ENCODE measurements at regions not wholly inside any gene's neighbourhood (a gene's known extent, or its start where the extent isn't known, plus 50 kb on each side); places are given as distances from the start of the nearest gene placed in this dataset.
"Not testable (repeated sequence)": the region's sequence is repeated elsewhere in the genome, so short reads cannot be mapped to it uniquely, and the experiment has no call there.

DNA sequence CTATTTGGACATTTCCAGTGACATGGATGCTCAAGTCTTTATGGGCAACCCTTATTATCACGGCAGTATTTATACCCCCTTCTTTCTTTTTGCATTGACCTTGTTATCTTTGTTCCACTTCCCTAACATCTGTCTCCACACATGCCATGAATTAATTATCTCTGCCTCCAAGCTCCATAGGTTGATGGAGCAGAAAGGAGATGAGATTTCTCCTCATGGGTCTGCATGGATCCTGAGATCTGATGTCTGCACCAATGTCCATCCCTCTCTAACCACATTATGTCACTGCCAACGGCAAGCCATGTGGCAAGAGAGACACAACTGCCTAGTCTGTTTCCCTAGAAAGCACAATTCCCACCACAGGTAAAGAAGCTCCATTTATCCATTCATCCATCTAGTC, 416.8 kb upstream of the ASIC2 start:
- no peak for DNase-seq

DNA sequence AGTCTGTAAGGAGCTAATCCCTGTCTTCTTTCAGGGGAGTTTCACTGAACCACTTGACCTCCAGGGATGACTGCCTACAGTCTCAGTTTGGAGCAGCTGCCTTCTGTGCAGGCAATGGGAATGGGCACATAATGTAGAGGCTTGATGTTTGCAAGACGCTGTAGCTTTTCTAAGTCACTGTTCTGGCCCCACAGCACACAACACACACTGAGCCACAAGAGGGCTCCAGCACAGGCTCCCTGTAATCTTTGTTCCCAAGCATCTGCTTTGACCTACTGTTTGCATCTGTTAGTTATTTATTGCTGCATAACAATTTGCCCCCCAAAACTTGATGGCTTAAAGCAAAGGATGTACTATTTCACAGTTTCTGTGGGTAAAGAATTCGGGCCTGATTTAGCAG, 419.0 kb upstream of the ASIC2 start:
- DNase-seq: no peak

DNA sequence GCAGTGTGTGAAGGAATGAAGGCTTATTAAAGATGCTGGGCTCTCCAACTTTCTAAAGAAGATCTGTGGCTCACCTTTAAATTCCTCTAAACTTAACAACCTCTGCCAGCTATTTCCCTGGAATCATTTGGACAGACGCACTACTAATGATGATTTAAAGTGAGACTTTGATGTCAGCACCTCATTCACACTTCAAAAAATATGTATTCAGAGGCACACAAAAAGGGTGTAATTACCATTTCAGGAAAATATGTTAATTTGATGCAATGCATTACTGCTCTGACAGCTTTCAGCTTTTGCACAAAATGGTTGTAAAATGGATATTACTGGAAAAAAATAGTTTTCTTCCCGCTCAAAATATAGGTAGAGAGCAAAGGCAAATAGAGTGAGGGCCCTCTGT, 423.9 kb upstream of the ASIC2 start:
- DNase-seq: no peak

DNA sequence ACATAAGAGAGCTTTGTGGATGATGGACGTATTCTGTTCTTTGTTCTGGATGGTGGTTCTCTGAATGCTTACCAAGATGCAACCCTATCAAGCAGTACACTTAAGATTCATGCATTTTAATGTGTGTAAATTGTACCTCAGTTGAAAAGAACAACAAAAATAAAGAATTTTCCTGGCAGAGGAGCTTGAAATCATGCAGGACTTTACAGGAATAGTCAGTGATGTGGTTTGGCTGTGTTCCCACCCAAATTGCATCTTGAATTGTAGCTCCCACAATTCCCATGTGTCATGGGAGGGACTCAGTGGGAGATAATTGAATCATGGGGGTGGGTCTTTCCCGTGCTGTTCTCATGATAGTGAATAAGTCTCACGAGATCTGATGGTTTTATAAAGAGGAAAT, 430.6 kb upstream of the ASIC2 start:
- not testable (repeated sequence) for DNase-seq

DNA sequence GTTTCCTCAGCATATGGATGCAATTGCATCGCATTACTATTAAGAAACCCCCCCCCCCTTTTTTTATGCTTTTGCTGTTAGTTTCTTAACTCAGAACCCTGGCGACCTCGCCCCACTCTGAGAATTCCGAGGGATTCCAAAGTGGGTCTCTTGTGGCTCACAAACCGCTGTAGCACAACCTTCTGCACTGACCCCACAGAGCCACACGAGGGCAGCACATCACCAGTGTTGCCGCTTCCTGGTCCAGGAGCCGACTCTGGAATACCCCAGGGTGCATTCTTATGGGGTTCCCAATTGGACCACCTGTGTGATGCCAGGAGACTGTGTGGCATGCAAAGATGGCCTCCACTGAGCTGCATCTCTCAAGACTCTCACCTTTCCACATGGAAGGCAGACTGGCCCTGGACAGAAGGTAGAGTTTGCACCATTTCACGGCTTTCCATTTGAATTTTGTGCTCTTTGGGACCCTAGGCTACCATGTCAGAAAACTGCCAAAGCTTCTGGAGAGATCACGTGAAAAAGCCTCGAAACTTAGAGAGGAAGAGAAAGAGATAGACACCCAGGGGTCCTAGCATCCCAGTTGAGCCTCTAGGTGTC, 432.7 kb upstream of the ASIC2 start:
- peak; percentile 4 to 25 for DNase-seq

DNA sequence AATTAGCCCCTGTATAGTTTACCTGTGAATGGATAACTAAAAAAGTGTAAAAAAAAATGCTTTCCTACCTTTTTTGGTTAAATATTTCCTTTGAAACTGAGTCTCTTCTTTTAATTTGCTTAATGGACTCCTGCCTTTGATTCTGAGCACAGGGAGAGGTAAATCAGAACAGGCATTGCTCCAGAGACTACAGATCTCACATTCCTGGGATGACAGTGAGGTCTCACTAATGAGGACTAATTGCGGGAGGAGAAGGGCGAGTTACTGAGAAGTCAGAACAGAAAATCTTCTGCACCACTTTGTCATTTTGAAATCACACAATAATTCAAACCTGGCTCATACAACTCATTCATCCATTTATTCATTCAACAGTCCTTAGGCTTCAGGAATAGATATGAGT, 437.0 kb upstream of the ASIC2 start:
- DNase-seq: no peak

DNA sequence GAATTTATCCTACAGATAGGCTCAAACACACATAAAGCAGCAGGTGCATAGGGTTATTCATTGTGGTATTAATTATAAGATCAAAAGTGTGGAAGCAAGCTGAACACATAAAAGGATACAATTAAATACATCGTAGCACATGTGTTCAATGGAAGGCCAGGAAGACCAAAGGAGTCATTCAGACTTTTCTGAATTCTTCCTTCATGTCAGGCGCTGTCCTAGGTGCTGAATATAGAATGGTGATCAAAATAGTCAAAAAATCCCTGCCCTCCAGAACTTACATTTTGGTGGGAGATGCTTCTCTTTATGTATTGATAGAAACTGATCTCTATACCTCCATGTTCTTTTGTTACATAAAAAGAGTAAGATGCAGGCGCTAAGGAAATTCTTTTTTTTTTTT, 439.0 kb upstream of the ASIC2 start:
- no peak for DNase-seq

DNA sequence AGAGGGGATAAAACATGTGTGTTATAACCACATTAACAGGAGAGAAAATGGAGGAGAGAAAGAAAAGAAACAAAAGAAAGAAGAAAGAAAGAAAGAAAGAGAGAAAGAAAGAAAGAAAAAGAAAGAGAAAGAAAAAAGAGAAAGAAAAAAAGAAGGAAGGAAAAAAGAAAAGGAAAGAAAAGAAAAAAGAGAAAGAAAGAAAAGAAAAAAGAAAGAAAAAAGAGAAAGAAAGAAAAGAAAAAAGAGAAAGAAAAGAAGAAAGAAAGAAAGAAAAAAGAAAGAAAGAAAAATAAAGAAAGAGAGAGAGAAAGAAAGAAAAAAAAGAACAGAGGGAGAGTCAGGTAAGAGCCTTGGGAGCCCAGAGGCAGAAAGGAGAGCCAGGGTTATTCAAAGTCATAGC, 446.6 kb upstream of the ASIC2 start:
- no peak for DNase-seq

DNA sequence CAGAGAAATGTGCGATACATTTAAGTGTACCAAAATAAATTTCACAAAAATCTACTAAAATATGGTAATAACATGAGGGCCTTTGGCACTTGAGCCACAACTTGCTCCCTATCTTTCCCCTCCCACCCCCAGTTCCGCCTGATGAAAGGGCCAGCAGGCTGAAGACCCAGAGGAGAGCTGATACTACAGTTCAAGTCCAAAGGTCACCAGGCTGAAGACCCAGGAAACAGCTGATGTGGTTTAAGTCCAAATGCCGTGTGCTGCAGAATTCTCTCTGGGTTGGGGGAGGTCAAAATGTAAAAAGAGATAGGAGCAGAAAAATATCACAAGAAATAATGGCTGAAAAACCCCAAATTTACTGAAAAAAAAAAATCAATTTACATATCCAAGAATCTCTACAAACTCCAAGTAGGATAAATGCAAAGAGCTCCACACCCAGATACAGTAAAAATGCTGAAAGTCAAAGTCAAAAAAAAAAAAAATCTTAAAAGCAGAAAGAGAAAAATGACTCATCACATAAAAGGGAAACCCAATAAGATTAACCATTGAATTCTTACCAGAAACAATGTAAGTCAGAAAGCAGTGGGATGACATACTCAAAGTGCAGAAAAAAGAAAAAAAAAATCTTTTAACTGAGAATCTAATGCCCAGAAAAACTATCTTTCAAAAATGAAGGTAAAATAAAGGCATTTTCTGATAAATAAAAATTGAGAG, 452.1 kb upstream of the ASIC2 start:
- DNase-seq: no peak

DNA sequence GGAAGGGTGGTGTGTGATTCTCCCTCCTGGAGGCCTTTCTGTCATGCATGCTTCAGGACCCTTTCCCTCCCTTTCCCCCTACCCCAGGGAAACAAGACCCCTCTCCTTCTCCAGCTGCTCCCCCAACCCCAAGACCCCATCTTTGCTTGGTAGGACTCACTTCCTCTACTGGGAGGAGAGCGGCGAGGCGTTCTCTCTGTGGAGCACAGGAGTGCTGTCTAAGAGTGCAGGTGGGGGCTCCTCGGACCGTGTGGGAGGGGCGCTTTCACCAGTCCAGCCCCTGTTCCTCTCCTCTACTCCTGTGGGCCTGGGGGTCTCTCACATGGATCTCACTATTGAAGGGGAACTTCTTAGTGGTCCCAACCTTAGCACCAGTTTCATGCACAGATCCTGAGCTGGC, 456.1 kb upstream of the ASIC2 start:
- DNase-seq: no peak

DNA sequence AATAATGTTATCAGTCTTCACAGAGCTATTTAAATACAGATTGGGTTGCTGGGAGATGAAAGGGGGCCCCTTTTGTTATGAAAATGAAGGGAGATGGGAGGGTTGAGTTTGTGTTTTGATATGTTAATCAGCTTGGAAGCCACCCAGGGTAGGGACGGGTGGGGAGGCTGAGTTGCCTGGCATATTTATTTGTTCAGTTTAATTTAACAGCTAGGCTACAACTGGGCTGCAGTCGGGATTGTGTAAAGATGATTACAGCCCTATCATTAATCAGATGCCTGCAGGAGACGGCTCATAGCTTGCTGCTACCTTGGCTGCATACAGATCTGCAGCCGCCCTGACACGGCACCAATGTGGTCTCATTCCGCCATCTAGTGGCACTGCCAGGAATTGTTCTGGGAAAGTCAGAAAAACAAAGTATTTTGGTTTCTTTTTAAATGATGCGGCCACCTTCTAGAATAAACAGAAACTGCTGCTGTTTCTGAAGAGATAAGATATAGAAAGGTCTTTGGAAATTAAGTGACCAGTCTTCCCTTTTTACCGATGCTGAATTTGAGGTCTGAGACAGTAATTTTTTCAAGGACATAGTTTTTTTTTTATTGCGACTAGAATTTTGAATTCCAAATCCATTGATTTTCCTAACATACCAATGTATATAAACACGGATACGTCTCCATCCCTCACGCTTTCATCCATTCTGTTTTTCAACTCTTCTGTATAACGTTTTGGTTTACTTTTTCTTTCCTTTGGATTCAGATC, 458.0 kb upstream of the ASIC2 start:
- DNase-seq: no peak

DNA sequence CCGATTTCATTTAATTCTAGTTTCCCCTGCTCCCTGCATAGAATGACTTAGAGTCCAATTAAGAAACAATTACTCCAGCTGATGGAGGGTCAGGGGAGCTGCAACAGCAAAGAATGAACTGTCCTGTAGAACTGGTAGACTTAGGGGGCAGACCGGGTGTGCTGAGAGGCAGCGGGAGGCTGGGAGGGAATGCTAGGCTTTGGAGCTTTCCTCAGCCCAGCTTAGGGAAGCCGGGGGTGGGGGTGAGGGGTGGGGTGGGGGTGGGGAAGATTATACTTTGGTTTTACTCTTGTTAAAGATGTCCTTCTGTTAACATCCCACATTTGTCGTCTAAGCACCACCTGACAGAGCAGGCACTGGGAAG, 458.6 kb upstream of the ASIC2 start:
- DNase-seq: no peak

DNA sequence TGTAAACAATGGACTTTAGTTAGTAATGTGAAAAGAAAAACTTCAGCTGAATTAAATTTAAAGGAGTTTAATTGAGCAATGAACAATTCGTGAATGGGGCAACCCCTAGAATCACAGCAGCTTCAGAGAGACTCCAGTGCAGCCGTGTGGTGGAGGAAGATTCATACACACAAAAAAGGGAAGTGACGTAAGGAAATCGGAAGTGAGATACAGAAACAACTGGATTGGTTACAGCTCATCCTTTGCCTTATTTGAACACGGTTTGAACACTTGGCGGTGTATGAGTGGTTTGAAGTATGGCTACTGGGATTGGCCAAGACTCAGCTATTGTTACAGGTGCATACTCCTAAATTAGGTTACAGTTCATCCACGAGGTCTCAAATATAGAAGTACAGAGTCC, 460.4 kb upstream of the ASIC2 start:
- DNase-seq: no peak

DNA sequence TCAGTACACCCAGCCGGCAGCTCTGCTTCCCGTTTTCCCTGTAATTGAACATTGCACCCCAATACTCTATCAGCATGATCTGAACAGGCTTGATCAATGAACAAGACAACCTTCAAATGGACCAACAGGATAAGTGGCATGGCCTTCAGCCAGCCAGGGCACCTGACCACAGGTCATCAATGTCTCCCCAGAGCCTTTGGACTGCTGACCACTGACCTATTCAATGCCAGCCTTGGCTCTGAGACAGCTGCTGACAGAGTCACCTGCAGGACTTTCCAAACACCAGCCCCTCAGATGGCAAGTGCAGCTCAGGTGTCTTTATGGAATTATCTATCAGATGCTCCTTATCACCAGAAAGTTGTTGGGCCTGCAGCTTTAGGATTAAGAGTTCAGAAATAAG, 462.9 kb upstream of the ASIC2 start:
- no peak for DNase-seq

DNA sequence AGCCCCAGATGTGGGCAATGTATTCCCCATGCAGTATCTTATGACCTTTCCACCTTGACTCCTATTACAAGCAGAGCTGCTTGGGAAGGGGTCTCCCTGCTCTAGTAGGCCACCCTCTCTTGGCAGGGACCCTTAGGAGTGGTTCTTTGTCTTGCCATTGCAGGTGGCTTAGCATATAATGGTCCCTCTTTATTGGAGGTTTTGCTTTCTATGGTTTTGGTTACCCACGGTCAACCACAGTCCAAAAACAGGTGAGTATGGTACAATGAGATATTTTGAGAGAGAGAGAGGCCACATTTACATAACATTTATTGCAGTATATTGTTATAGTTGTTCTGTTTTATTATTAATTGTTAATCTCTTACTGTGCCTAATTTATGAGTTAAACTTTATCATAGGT, 472.8 kb upstream of the ASIC2 start:
- DNase-seq: no peak

DNA sequence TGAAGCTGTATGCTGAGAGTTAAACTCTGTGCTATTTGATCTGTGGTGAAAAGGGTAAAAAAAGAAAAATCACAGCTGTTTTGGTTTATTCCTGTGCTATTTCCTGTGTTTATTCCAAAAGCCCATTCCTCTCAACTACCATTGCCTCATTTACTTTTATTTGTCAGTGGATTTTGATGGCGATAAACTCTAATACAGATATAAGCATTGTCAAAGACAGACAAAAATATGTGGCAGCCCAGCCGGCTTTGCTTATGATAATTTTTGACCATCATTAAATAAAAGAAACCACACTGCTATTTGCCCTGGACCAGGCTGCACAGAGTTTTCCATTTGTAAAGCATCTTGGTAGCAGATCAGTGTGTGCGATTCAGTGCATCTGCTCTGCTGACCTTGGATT, 473.6 kb upstream of the ASIC2 start:
- no peak for DNase-seq

DNA sequence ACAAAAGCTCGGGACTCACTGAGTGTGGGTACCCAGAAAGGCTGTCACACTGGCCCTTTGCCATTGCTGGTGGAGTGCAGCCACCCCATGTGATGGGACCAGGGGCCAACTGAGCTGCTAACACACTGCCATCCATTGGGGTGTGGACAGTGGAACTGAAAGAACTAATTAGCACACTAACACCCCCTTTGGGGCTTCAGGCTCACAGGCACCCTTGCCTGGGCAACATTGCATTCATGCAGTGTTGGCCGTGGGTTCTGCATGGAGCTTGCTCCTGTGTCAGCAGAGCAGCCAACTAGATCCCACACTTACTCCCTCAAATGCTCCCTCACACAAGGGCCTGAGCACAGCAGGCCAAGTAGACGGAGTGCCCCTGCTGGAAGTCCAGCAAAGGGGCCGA, 476.0 kb upstream of the ASIC2 start:
- no peak for DNase-seq

DNA sequence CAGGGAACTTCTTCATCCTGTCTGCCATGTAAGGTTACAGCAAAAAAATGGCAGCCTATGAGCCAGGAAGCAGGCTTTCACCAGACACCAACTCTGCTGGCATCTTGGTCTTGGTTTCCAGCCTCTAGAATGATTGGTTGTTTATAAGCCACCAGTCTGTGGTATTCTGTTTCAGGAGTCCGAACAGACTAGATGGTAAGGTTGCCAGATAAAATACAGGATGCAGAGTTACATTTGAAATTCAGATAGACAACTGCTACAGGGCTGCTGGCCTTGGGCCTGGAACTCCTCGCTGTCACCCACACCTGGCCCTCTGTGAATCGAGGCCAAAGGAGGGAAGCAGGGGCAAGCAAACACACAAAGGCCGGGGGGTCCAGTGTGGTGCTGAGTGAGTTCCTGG, 478.8 kb upstream of the CCL2 start:
- DNase-seq: no peak

DNA sequence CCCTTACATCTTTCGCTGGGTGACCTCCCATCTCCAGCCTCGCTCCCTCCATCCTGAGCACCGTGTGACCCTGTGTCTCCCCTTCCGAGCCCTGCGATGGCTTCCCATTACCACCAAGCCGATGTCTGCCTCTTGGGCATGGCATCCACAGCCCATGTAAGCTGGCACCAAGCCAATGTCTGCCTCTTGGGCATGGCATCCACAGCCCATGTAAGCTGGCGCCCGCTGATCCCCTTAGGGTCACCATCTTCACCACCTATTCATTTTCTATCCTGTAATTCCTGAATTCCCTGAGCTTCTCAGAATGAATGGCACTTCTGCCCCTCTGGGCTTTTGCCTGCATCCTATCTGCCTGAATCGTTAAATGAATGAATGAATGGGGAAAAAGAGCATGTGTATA, 478.2 kb upstream of the CCL2 start:
- no peak for DNase-seq

DNA sequence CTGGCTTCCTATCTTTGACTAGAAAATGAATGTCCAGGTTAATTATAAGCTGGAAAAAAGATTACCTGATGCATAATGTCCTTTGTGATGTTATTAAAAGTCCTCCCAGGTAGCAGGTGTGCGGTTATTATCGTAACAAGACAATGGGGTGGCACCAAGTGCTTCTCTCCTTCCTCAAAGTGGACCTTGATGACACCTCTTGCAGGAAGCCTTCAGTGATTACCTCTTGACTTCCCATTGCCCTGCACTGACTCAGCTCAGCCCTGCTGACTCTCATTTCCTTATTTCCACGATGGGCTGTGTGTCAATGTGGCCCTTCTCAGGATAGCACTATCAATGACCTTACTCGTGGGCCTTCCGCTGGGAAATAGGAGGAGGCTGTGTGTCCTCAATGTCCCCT, 477.4 kb upstream of the CCL2 start:
- no peak for DNase-seq

DNA sequence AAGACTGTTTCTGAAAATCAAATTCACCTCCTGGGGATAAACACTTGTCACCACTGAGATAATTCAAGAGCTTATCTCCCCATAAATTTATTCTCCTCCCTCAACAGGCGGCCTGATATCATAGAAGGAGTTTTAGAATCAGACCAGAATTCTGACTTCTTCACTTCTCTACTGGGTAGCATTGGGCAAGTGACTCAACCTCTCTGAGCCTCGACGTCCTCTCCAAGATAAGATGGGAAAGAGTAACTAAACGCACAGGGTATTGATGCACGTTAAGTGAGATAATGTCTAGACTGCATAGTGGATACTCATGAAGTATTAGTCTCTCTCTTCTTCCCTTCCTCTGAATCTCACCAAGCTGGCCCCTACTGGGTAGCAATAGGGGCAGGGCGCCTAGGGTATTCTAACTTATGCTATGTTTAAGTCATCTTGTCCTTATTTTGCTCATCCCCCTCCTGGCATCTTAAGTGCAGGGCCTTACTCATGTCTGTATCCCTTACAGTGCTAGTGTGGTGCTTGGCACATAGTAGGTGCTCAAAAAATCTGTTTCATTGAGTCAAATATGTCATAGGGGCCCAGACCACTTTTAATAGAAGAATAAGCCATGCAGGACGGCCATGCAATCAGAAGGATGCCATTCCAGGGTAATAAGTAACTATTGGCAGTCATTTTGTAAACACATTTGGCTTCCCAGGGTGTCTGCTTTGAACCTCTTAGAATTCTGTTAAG, 476.4 kb upstream of the CCL2 start:
- DNase-seq: no peak

DNA sequence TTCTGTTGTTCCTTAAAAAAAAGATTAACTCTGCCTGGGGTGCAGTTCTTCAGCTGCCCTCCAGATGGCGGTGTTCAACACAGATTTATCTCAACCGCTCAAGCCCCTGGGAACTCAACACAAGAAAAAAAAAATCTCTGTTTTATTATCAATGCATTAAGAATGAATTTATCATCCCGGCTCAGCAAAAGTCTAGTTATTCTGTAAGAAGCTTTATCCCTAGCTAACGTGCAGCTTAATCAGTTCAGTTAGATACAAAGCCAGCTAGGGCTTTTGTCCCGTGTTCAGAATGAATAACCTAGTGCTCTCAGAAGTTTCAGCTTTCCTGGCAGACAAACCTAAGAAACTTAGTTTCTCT, 475.9 kb upstream of the CCL2 start:
- DNase-seq: no peak

DNA sequence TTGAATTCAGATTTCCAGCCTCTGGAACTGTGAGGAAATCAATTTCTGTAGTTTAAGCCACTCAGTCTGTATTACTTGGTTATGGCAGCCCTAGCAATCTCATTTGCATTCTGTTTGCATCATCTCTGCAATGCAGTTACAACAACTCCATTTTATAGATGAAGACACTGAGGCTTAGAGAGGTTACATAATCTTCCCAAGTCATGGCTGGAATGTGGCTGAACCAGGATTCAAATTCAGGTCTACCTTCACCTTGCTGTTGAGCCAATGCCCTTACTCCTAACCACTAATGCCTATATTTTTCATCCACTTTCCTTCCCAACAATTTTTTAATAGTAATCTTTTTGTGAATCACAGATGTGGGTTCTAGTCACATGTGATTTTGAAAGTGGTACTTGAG, 469.8 kb upstream of the CCL2 start:
- no peak for DNase-seq

DNA sequence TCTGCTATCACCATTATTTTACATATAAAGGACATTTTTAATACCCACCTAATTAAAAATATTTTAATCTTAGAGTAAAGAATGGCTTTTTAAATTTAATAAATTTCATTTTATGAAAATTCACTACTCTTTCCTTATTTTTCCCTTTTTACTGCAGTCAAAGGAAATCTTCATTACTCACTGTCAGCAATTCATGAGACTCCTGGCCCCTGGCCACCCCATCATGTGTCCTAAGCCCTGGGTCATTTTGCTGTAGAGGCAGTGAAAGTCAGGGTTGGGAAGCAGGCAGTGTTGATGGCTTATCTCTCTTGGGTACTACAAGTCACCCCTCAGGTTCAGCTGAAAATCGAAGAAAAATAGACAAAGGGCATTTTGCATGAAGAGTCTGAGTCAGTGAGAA, 468.6 kb upstream of the CCL2 start:
- DNase-seq: no peak
